NCI-H226 (cell line): ENCODE measurements at regions not wholly inside any gene's neighbourhood (a gene's known extent, or its start where the extent isn't known, plus 50 kb on each side); places are given as distances from the start of the nearest gene placed in this dataset.
"Not testable (repeated sequence)": the region's sequence is repeated elsewhere in the genome, so short reads cannot be mapped to it uniquely, and the experiment has no call there.

ENCODE experiments used
- DNase-seq: peaks from one replicate; pipeline ENCODE4 v3.0.0-alpha.2; 2015

DNA sequence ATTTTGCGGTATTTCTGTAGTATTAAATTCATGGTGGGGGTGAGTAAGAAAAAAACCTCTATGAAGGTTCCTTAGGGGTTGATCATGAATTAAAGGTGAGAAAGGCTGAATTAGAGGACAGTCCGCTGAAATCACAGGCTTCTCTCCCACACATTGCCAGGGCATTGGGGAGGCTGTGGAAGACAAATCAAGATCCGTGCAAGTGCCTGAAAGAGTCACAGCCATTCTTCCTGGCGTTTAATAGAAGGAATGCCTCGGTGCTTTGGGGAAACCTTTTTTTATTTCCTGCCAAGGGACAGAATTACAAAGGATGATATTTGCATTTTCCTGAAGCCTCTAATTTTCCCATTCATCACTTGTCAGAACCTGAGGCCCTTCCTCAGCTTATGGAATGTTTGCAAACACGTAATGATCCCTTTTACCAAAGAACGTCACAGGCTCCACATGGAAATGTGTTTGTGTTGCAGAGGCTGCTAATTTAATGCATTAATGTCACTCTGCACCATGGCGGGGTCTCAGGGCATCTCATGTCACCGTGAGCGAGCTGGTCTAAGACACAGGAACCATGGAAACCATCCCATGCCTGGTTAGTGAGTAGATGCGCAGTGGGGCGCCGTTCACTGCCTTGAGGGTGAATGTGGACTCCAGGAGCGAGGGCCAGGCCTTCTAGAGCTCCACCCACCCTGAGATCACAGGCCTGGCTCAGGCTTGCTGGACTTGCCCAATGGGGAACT lies 185.9 kb upstream of the SULF2 start:
- no peak for DNase-seq

DNA sequence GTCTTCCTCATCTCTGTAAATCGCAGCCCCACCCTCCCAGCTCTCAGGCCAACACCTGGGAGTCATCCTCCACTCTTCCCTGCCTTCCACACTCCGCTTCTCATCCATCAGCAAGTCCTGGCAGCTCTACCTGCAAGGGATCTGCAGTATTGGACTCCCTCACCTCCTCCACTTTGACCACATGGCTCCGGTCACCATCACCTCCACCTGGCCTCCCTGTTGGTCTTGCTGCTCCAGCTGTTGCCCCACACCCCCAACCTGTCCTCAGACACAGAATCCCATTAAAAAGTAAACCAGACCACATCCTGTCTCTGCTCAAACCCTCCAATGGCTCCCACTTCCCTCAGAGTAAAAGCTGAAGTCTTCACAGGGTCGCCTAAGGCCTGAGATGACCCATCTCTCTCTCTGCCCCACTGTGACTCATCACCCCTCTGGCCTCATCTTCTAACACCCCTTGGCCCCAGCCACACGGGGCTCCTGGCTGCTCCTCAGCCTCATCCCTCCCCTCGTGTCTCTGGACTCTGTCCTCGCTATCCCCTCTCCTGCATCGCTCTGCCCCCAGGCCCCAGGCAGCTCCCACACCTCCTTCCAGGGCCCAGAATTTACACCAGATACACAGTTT lies 185.1 kb upstream of the SULF2 start:
- DNase-seq, result no peak

DNA sequence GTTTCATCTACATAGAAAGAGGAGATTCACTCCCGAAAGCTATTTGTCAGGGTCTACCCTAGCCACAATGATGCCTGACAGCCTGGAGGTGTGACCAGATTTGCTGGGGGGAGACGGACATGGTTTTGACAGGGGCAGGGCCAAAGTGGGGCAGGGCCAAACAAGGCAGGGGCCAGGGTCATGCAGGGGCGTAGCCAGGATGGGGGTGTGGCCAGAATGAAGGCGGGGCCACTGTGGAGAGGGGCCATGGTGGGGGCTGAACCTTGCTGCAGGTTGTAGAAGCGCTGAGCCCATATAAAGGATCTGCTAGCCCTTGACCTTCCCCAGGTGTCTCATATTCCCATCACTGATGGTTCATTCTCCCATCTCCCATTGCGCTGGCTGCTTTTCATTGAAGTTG lies 184.1 kb upstream of the SULF2 start:
- DNase-seq, result no peak

GRCh38 chr20:47968541-47969310 lies 183.4 kb upstream of the SULF2 start:
- DNase-seq, result no peak

- no peak for DNase-seq
Observed at GRCh38 chr20:47964149-47964548, 178.9 kb upstream of the SULF2 start.

- no peak for DNase-seq
Observed at GRCh38 chr20:47963022-47963421, 177.7 kb upstream of the SULF2 start.

DNA sequence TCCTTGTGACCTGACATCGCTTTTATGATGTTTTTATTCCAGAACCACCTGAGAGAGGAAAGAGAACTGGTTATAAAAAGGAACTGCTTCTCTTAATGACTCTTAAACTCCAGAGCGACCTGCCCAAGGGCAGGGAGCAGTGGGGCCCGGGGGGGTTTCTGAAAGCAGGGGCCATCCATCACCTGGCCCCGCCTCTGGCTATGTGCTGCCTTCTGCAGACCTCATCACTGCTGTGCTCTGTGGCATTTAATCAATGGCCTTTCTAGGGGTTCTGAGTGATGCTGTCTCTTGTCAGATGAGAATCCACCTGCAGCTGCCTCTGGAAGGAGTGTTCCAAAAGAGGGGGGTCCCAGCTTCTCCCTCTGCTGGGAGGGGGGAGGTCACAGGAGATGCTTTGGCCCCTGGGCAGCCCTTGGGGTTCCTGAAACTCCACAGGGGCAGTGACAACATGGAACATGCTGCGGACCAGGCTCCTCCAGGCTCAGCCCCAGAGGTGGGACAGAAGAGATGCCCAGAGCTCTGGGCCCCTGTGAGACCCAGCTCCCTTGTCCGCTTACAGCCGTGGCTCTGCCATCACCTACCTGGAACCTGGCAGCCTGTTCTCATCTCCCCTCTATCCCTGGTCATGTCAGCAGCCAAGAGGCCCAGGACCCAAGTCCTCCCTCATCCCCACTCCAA lies 177.1 kb upstream of the SULF2 start:
- DNase-seq, result no peak

DNA sequence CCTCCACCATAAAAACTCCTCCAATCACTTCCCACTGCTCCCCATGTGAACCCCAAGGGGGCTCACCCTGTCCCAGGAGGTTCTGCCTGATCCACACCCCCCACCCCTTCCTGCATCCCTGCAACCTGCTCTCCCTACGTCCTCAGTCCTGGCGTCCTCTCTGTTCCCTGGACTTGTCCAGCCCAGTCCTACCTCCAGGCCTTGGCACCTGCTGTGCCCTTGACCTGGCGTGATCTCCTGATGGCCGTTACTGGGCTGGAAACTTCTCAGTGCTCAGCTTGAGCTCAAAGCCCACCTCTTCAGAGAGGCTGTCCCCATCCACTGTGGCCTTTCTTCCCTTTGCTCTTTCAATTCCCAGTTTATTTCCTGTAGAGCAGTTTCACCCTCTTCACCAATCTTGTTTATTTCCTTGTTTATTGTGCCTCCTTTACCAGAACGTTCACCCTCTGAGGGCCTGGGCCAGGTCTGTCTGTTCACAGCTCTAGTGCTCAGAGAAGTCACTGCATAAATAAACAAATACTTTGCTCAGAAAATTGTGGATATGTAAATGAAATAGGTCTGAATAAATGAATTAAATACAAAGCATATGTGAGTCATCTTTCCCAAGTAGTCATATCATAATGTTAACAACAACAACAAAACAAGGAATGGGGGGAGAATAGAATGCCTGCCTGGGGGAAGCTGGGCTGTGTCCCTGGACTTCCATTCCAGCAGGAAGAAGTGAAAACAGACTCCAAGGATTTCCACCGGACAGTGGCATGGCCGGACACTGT lies 175.7 kb upstream of the SULF2 start:
- no peak for DNase-seq

GRCh38 chr20:47960277-47960676 lies 175.0 kb upstream of the SULF2 start:
- DNase-seq, result no peak

DNA sequence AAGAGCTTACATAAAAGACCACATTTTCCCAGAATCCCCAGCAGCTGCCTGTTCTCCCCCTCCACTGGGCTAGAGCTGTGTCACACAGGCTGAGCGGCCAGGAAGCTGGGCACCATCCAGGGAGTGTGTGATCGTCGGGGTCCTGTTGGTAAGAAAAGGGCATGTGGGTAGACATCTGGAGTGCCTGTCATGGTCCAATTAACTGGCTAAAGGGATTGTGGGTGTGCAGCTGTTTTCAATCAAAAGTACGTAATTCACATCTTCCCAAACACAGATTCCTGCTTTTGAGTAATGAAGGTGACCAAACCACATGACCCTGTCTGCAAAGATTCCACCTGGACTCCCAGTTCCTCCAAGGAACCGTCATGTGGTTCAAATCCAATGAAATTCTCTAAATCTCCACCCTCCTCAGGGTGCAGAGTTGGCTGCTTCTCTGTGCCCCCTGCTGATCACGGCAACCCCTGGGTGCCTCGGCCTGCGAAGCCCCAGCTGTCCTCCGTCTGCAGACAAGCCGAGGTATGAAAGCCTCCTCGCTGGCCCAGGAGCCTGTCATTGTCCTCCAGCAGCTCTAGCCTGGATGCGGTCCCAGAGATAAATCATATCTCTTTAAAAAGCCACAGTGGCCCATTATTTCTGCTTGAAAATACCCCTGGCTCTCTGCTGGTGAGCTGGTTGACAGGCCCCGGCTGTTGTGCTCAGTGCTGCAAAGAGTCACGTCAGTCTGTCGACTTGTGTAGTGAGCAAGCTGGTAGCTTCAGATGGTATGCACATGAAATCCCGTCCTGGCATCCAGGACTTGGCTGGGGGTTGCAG lies 172.9 kb upstream of the SULF2 start:
- not testable (repeated sequence) for DNase-seq

DNA sequence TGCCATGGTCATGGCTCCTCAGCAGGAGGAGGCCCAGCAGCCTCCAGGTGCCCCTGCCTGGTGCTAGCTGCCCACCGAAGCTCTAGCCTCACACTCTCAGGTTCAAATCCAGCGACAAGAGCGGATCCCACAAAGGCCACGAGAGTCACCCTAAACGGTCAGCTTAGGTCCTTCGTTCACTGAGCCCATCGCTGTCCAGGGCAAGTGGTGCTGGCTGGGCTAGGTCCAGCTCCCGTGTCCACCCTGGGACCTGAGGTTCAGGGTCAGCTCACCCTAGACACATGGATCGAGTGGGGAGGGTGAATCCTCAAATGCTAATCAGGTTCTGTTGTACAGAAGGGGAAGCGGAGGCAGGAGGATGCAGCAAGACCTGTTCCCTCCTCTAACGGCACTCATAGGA lies 171.9 kb upstream of the SULF2 start:
- DNase-seq, result no peak

GRCh38 chr20:47956268-47956995 lies 171.2 kb upstream of the SULF2 start:
- no peak for DNase-seq

DNA sequence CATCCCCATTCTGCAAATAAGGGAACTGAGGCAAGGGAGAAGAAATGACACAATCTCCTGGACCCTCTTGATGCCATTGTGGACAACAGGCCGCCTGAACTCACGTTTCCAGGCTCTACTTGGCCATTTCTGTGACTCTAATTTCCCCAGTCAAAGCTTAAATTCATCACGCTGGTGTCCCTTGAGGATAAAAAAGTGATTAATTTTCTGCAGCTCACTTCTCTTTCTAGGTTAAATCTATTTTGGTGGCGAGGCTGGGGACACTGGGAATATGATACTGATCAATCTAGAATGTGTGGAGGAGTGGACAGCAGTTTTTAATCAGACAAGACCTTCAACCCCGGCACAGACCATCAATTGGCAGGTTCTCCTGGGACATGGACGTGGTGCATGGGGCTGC lies 168.2 kb upstream of the SULF2 start:
- DNase-seq, result no peak

- no peak for DNase-seq
Observed at GRCh38 chr20:47952023-47952564, 166.8 kb upstream of the SULF2 start.

GRCh38 chr20:47951521-47951971 lies 166.3 kb upstream of the SULF2 start:
- no peak for DNase-seq

DNA sequence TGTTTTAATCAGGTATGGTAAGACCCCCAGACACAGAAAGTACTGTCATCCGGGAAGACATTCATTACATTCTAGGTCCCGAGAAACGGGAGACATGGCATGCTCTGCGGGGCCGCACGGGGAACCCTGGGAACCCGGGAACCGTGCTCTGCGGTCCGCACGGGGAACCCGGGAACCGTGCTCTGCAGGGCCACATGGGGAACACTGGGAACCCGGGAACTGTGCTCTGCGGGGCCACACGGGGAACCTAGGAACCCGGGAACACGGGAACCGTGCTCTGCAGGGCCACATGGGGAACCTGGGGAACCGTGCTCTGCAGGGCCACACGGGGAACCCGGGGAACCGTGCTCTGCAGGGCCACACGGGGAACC lies 165.6 kb upstream of the SULF2 start:
- DNase-seq, result no peak

DNA sequence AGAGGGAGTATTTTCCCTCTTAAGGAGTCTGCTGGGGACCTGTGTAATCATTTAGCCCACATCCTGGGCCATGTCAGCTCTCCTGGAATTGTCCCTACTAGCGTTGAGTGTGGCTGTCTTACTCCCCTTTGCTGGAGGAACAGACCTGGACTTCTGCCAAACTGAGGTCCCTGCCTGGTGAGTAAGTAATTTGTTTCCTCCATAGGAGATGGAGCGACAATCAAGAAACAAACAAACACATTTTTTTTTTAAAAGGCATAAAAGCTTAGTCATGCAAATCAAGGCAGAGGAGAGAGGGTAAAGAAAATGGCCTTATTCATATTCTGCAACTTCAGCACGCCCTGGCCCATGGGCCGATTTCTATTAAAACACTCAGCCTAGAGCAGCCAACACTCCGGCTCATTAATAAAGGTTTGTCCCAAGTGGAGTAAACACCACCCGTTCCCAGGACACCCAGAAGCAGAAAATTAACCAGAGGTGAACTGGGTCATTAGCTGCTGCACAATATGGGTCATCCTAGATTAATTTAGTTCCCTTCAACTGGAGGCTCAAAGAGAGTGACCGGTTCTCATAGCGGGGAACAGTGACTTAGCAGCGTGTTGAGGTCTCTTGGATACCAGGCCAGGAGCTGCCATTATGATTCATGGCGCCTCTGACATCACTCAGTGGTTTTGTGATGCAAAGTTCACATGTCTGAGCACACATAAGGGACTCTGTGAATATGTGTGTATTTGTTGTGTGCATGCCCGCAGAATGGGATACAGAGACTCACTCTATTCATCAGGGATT lies 165.0 kb upstream of the SULF2 start:
- no peak for DNase-seq

GRCh38 chr20:47949230-47949629 lies 163.9 kb upstream of the SULF2 start:
- DNase-seq, result no peak

DNA sequence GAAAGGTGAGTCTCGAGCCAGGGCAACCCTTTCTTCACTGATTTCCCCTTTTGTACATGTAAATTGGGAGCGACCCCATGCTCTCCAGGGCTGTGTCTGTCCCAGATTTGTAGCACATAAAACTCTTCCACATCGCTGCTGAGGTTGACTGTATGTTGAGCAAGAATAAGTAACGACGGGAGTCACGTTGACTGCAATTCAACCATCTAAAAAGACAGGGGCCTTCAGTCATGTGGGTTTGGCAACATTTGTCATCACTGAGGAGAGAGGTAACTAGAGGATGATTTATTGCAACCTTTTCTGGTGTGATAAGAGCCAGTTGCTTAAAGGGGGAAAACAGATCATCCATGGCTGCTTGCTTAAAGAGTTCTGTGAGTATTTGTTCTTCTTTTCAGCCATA lies 159.4 kb upstream of the SULF2 start:
- no peak for DNase-seq

DNA sequence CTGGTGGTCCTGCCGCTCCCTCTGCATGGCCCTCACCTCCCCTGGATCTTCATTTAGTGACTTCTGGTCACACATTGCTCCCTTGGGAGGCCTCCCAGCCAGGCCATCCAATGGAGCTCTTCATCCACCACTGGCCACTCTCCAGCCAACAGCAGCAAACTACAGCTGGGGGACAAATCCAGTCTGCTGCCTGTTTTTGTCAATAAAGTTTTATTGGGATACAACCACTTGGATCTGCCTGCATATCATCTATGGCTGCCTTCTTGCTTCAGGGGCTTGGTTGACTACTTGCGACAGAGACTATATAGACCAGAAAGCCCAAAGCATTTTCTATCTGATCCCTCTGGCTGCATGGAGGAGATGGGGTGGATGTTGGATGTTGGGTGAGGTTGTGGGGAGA lies 156.6 kb upstream of the SULF2 start:
- DNase-seq, result no peak
